ENCODE measurements at regions not wholly inside any gene's neighbourhood (a gene's known extent, or its start where the extent isn't known, plus 50 kb on each side); places are given as distances from the start of the nearest gene placed in this dataset.

DNA sequence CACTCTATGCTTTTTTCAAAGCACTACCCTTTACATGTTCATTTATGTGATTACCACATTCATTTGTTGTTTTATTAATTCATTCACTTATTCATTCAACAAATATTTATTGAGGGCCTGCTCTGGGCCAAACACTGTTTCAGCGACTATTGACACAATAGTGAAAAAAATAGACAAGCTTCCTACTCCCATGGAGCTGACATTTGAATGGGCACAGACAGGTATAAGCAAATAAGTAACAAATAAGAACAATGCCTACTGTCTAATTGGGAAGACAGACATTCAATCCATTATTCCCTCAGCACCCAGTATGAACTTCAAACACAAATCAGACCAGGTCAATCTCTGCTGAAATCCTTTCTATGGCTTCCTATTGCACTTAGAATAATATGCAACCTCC is 156.9 kb upstream of the NR3C1 start:
- DNase-seq (ENCODE audit: low spot score) = no peak
- TF ChIP-seq EZH2 (IDR thresholded peaks at IDR 0.05; ENCODE audit: borderline replicate concordance, low read depth, low read length, poor library complexity, severe bottlenecking) = no peak
- TF ChIP-seq, protein P1, sequence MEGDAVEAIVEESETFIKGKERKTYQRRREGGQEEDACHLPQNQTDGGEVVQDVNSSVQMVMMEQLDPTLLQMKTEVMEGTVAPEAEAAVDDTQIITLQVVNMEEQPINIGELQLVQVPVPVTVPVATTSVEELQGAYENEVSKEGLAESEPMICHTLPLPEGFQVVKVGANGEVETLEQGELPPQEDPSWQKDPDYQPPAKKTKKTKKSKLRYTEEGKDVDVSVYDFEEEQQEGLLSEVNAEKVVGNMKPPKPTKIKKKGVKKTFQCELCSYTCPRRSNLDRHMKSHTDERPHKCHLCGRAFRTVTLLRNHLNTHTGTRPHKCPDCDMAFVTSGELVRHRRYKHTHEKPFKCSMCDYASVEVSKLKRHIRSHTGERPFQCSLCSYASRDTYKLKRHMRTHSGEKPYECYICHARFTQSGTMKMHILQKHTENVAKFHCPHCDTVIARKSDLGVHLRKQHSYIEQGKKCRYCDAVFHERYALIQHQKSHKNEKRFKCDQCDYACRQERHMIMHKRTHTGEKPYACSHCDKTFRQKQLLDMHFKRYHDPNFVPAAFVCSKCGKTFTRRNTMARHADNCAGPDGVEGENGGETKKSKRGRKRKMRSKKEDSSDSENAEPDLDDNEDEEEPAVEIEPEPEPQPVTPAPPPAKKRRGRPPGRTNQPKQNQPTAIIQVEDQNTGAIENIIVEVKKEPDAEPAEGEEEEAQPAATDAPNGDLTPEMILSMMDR (conservative IDR thresholded peaks at IDR 0.05; ENCODE audit: low read depth, low read length) = no peak
- H3K27ac ChIP-seq (ENCODE audit: low read depth, low read length, poor library complexity, severe bottlenecking) = no peak overlapping the region
- H3K9me3 ChIP-seq (ENCODE audit: low read depth, low read length, poor library complexity, severe bottlenecking) = no peaks in the 10 kb centered on the region
- H3K4me1 ChIP-seq (ENCODE audit: insufficient read depth, low read length, poor library complexity, severe bottlenecking) = peaks cover 4% of the 10 kb centered on the region
- BruUV-seq (replicated peaks) = no TSS peak
- H3K36me3 ChIP-seq (ENCODE audit: insufficient read depth, low read length, poor library complexity, severe bottlenecking) = no peaks in the 10 kb centered on the region
- H3K27me3 ChIP-seq (replicated peaks; ENCODE audit: insufficient read depth, low read depth, low read length, poor library complexity) = no peaks in the 10 kb centered on the region
- POLR2A ChIA-PET (ENCODE audit: low non-redundant PET) = no interaction called here
- intact Hi-C loops (cut with micrococcal nuclease; ENCODE audit: unreplicated experiment) = no loop called here
- CTCF ChIA-PET = no interaction called here
- no peak overlapping the region for H3K4me3 ChIP-seq (ENCODE audit: low read depth, low read length, poor library complexity, severe bottlenecking)

DNA sequence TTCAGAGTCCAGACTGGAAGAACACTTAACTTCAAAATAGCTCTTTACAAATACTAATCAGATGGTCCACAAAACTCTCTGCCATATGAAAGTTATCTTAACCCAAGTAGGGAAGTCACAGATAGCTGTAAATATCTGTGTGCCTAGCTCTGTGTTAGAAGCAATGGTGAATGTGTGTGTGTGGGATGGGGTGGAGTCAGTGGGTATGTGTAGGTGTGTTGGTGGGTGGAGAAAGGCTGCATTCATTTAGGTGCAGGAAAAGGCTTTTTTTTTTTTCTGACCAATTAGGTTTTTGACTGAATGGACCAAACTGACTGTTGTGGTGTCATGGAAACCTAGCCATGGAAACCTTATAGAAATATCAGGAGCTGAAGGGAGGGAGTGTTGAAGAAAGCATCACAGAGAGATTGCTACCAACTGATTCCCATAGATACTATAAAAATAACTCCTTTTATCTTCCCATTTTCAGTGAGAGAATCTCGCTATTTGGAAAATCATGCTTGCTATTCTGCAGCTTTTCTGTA is 156.2 kb upstream of the NR3C1 start:
- CTCF ChIA-PET = no interaction called here

DNA sequence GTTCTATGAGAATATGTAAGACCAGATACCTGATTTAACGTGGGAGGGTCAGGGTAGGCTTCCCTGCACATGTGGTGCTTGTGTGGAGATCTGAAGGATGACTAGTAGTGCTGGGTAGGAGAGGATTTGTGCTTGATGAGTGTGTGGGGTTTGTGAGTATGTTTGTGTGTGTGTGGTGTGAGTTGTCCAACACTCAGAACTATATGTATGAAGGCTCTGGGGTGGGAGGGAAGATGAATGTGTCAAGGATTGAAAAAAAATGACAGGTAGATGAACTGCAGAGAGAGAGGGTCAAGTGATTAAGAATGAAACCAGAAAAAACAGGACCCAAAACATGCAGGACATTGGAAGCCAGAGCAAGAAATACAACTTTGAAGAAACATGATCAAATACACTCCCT is 154.6 kb upstream of the NR3C1 start:
- H3K36me3 ChIP-seq (ENCODE audit: insufficient read depth, low read length, poor library complexity, severe bottlenecking) = no peaks in the 10 kb centered on the region

More for the DNA sequence above, 156.2 kb upstream of the NR3C1 start:
- POLR2A ChIA-PET (ENCODE audit: low non-redundant PET) = no interaction called here
- TF ChIP-seq, protein P1 (conservative IDR thresholded peaks at IDR 0.05; ENCODE audit: low read depth, low read length) = no peak
- TF ChIP-seq EZH2 (IDR thresholded peaks at IDR 0.05; ENCODE audit: borderline replicate concordance, low read depth, low read length, poor library complexity, severe bottlenecking) = no peak
- DNase-seq (ENCODE audit: low spot score) = no peak
- Histone ChIP-seq H3K4me3 (ENCODE audit: low read depth, low read length, poor library complexity, severe bottlenecking) (no peak overlapping the region), H3K9me3 (ENCODE audit: low read depth, low read length, poor library complexity, severe bottlenecking) (no peaks in the 10 kb centered on the region), H3K27ac (ENCODE audit: low read depth, low read length, poor library complexity, severe bottlenecking) (no peak overlapping the region), H3K4me1 (ENCODE audit: insufficient read depth, low read length, poor library complexity, severe bottlenecking) (peaks cover 4% of the 10 kb centered on the region), H3K36me3 (ENCODE audit: insufficient read depth, low read length, poor library complexity, severe bottlenecking) (no peaks in the 10 kb centered on the region), H3K27me3 (replicated peaks; ENCODE audit: insufficient read depth, low read depth, low read length, poor library complexity) (no peaks in the 10 kb centered on the region)
- intact Hi-C loops (cut with micrococcal nuclease; ENCODE audit: unreplicated experiment) = no loop called here
- BruUV-seq (replicated peaks) = no TSS peak

More for the DNA sequence above, 154.6 kb upstream of the NR3C1 start:
- Histone ChIP-seq H3K4me1 (ENCODE audit: insufficient read depth, low read length, poor library complexity, severe bottlenecking) (peaks cover 4% of the 10 kb centered on the region), H3K9me3 (ENCODE audit: low read depth, low read length, poor library complexity, severe bottlenecking) (no peaks in the 10 kb centered on the region), H3K4me3 (ENCODE audit: low read depth, low read length, poor library complexity, severe bottlenecking) (no peak overlapping the region), H3K27me3 (replicated peaks; ENCODE audit: insufficient read depth, low read depth, low read length, poor library complexity) (no peaks in the 10 kb centered on the region), H3K27ac (ENCODE audit: low read depth, low read length, poor library complexity, severe bottlenecking) (no peak overlapping the region)
- ChIA-PET POLR2A (ENCODE audit: low non-redundant PET) (no interaction called here), CTCF (no interaction called here)
- no TSS peak for BruUV-seq (replicated peaks)
- DNase-seq (ENCODE audit: low spot score) = no peak
- no peak for TF ChIP-seq EZH2 (IDR thresholded peaks at IDR 0.05; ENCODE audit: borderline replicate concordance, low read depth, low read length, poor library complexity, severe bottlenecking)
- TF ChIP-seq, protein P1 (conservative IDR thresholded peaks at IDR 0.05; ENCODE audit: low read depth, low read length) = no peak
- intact Hi-C loops (cut with micrococcal nuclease; ENCODE audit: unreplicated experiment) = no loop called here
